ENCODE measurements at regions not wholly inside any gene's neighbourhood (a gene's known extent, or its start where the extent isn't known, plus 50 kb on each side); places are given as distances from the start of the nearest gene placed in this dataset.
A peak's percentile ranks its signal among the peaks of the same experiment; 100 is the strongest.

DNA sequence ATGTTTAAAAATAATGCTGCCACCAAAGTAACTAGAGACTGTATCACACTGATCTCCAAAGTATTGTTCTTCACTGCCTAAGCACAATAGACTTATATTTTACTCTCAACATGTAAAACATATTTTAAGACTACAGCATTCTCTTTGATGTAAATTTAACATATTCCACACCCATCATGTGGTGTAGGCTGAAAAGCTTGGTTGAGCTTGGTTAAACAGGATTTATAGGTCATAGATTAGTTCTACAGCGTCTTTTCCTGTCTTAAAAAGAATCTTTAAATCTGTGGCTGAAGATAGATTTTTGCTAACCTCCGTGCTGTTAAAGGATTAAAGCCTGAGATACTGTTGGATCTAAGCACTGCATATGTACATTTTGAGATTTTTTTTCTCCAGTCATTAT, 379.9 kb downstream of the SH2D1A start:
- TF ChIP-seq, protein P1, sequence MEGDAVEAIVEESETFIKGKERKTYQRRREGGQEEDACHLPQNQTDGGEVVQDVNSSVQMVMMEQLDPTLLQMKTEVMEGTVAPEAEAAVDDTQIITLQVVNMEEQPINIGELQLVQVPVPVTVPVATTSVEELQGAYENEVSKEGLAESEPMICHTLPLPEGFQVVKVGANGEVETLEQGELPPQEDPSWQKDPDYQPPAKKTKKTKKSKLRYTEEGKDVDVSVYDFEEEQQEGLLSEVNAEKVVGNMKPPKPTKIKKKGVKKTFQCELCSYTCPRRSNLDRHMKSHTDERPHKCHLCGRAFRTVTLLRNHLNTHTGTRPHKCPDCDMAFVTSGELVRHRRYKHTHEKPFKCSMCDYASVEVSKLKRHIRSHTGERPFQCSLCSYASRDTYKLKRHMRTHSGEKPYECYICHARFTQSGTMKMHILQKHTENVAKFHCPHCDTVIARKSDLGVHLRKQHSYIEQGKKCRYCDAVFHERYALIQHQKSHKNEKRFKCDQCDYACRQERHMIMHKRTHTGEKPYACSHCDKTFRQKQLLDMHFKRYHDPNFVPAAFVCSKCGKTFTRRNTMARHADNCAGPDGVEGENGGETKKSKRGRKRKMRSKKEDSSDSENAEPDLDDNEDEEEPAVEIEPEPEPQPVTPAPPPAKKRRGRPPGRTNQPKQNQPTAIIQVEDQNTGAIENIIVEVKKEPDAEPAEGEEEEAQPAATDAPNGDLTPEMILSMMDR (IDR thresholded peaks at IDR 0.05): no peak
- TF ChIP-seq POLR2A (IDR thresholded peaks at IDR 0.05): no peak
- H3K9me3 ChIP-seq: no peaks in the 10 kb centered on the region
- no peak overlapping the region for H3K4me3 ChIP-seq
- DNase-seq: no peak
- no peaks in the 10 kb centered on the region for H3K36me3 ChIP-seq
- no peaks in the 10 kb centered on the region for H3K4me1 ChIP-seq
- H3K27me3 ChIP-seq: no peaks in the 10 kb centered on the region
- no peak overlapping the region for H3K27ac ChIP-seq

DNA sequence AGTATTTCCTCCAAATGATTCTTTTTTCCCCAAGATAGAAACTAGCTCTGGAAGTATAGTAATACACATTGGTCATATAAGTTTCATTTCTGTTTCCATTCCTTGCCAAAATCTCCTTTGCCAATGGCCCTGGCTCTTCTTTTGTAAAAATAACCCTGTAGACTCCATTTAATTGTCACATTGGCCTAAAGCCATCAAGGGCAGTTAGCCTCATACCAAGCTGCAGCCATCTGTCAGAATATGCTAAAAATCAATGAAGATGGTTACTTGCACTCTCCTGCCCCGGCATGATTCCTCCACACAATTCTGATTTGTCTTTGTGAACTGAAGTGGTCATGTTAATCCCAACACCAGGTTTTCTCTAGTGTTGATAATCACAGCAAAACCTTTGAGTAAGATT, 380.5 kb downstream of the SH2D1A start:
- Histone ChIP-seq H3K27ac (no peak overlapping the region), H3K4me3 (no peak overlapping the region), H3K36me3 (no peaks in the 10 kb centered on the region), H3K4me1 (no peaks in the 10 kb centered on the region), H3K27me3 (no peaks in the 10 kb centered on the region), H3K9me3 (no peaks in the 10 kb centered on the region)
- TF ChIP-seq, protein P1 (IDR thresholded peaks at IDR 0.05): no peak
- TF ChIP-seq POLR2A (IDR thresholded peaks at IDR 0.05): no peak
- no peak for DNase-seq

- Histone ChIP-seq H3K4me3 (no peak overlapping the region), H3K27me3 (no peaks in the 10 kb centered on the region), H3K4me1 (no peaks in the 10 kb centered on the region), H3K27ac (no peak overlapping the region), H3K36me3 (no peaks in the 10 kb centered on the region), H3K9me3 (no peaks in the 10 kb centered on the region)
- peak in 2 of 3 donors; percentile 38 to 48 for DNase-seq
- TF ChIP-seq, protein P1 (IDR thresholded peaks at IDR 0.05): no peak
These were observed 390.3 kb downstream of the SH2D1A start for GRCh38 chrX:124736553-124737270.

GRCh38 chrX:124737771-124738170, 391.4 kb downstream of the SH2D1A start:
- Histone ChIP-seq H3K27ac (no peak overlapping the region), H3K4me1 (no peaks in the 10 kb centered on the region), H3K27me3 (no peaks in the 10 kb centered on the region), H3K36me3 (no peaks in the 10 kb centered on the region), H3K4me3 (no peak overlapping the region), H3K9me3 (no peaks in the 10 kb centered on the region)
- no peak for DNase-seq
- TF ChIP-seq POLR2A (IDR thresholded peaks at IDR 0.05): no peak
- TF ChIP-seq, protein P1 (IDR thresholded peaks at IDR 0.05): no peak

GRCh38 chrX:124747295-124747694, 400.9 kb downstream of the SH2D1A start:
- Histone ChIP-seq H3K27me3 (no peaks in the 10 kb centered on the region), H3K27ac (no peak overlapping the region), H3K9me3 (no peaks in the 10 kb centered on the region), H3K4me1 (no peaks in the 10 kb centered on the region), H3K36me3 (no peaks in the 10 kb centered on the region), H3K4me3 (no peak overlapping the region)
- DNase-seq: no peak
- TF ChIP-seq, protein P1 (IDR thresholded peaks at IDR 0.05): no peak
- no peak for TF ChIP-seq POLR2A (IDR thresholded peaks at IDR 0.05)

GRCh38 chrX:124764354-124764753, 418.0 kb downstream of the SH2D1A start:
- no peaks in the 10 kb centered on the region for H3K27me3 ChIP-seq
- H3K4me3 ChIP-seq: no peak overlapping the region
- TF ChIP-seq, protein P1 (IDR thresholded peaks at IDR 0.05): no peak
- TF ChIP-seq POLR2A (IDR thresholded peaks at IDR 0.05): no peak
- no peak for DNase-seq
- no peaks in the 10 kb centered on the region for H3K36me3 ChIP-seq
- H3K4me1 ChIP-seq: no peaks in the 10 kb centered on the region
- H3K27ac ChIP-seq: no peak overlapping the region
- H3K9me3 ChIP-seq: no peaks in the 10 kb centered on the region
